Activated CD4-positive, alpha-beta memory T cell treated with anti-CD3 and anti-CD28 coated beads, Interleukin-2, amount 10 ng/mL, durations not matched to agents 7 days and 5 days (primary cell): ENCODE measurements at regions not wholly inside any gene's neighbourhood (a gene's known extent, or its start where the extent isn't known, plus 50 kb on each side); places are given as distances from the start of the nearest gene placed in this dataset.
"Not testable (repeated sequence)": the region's sequence is repeated elsewhere in the genome, so short reads cannot be mapped to it uniquely, and the experiment has no call there.

Experiments
- CTCF ChIA-PET: fragments of 350-600 bp; sonication (Branson Sonifier 250); formaldehyde crosslinking; loops from one replicate; lab custom pipeline; 2021; ENCODE audit warnings: antibody characterized with exemption, inconsistent platforms; lab: Charles Lee
- POLR2A ChIA-PET: fragments of 350-600 bp; sonication (Branson Sonifier 250); formaldehyde crosslinking; loops from one replicate; lab custom pipeline; 2021; ENCODE audit warnings: antibody characterized with exemption; lab: Charles Lee
- DNase-seq: peaks from one replicate; pipeline ENCODE4 v3.0.0-alpha.2; 2020
- H3K27ac Mint-ChIP-seq: one replicate; pipeline ENCODE4 v1.8.0; 2021; ENCODE audit warnings: mild to moderate bottlenecking, mixed read lengths
- H3K27me3 Mint-ChIP-seq: one replicate; pipeline ENCODE4 v1.8.0; 2021; ENCODE audit warnings: mixed read lengths
- H3K36me3 Mint-ChIP-seq: one replicate; pipeline ENCODE4 v1.8.0; 2021; ENCODE audit warnings: low read depth, mixed read lengths
- H3K4me1 Mint-ChIP-seq: one replicate; pipeline ENCODE4 v1.8.0; 2021; ENCODE audit warnings: mixed read lengths
- H3K4me3 Mint-ChIP-seq: one replicate; pipeline ENCODE4 v1.8.0; 2021; ENCODE audit warnings: mild to moderate bottlenecking, mixed read lengths
- H3K9me3 Mint-ChIP-seq: one replicate; pipeline ENCODE4 v1.8.0; 2021; ENCODE audit warnings: mixed read lengths

DNA sequence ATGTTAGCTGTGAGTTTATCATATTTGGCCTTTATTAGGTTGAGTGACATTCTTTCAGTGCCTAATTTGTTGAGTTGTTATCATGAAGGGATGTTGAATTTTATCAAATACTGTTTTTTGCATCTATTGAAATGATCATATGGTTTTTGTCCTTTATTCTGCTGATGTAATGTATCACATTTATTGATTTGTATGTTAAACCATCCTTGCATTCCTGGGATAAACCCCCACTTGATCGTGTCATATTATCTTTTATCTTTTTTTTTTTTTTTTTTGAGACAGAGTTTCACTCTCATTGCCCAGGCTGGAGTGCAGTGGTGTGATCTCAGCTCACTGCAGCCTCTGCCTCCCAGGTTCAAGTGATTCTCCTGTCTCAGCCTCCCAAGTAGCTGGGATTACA is 51.9 kb upstream of the MFGE8 start:
- H3K36me3 Mint-ChIP-seq, POLR2A ChIA-PET, H3K27me3 Mint-ChIP-seq, H3K4me3 Mint-ChIP-seq, DNase-seq, H3K4me1 Mint-ChIP-seq, H3K27ac Mint-ChIP-seq, CTCF ChIA-PET: not testable (repeated sequence)
- peaks cover 16% of the 10 kb centered on the region for H3K9me3 Mint-ChIP-seq

DNA sequence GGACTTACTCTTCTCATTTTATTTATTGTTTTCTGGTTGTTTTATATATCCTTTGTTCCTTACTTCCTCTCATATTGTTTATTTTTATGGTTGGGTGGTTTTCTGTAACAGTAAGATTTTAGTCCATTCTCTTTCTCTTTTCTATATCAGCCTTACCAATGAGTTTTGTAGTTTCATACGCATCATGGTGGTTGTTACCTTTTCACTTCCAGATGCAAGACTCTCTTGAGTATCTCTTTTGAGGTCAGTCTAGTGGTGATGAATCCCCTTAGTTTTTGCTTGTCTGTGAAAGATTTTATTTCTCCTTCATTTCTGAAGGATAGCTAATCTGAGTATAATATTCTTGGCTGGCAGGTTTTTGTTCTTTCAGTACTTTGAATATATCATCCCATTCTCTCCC is 57.1 kb upstream of the MFGE8 start:
- POLR2A ChIA-PET: no interaction called here
- Mint-ChIP-seq H3K36me3 (peaks cover 6% of the 10 kb centered on the region), H3K9me3 (peaks cover 19% of the 10 kb centered on the region), H3K4me1 (no peaks in the 10 kb centered on the region), H3K27me3 (peaks cover 4% of the 10 kb centered on the region), H3K27ac (no peak overlapping the region), H3K4me3 (no peak overlapping the region)
- no peak for DNase-seq
- CTCF ChIA-PET: no interaction called here

DNA sequence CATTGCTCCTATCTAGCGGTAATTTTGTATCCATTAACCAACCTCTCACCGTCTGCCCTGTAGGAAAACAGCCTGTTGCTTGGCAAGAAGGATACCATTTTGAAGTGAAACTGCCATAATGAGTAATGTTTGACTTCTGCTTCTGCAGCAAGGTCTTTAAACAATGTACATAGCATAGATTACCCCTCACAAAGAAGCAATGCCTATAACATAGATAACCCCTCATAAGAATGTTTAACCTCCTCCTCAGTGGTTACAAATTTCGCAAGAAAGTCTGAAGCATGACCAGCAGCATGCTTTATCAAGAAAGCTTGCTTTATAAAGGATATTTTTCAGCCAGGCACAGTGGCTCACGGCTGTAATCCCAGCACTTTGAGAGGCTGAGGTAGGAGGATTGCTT is 61.2 kb upstream of the MFGE8 start:
- peaks cover 9% of the 10 kb centered on the region for H3K9me3 Mint-ChIP-seq
- no peak for DNase-seq
- ChIA-PET CTCF (interaction anchor here (1.6 to 1.7 kb wide), 2 partner anchors 69 kb away, joined by 3 to 6 read pairs; no protein-coding TSS in a partner anchor), POLR2A (interaction anchor here (0.7 kb wide), 1 partner anchor 219 kb away, joined by 3 read pairs; no protein-coding TSS in a partner anchor)
- H3K27me3 Mint-ChIP-seq: peaks cover 17% of the 10 kb centered on the region
- no peak overlapping the region for H3K27ac Mint-ChIP-seq
- H3K36me3 Mint-ChIP-seq: no peaks in the 10 kb centered on the region
- H3K4me3 Mint-ChIP-seq: no peak overlapping the region
- H3K4me1 Mint-ChIP-seq: no peaks in the 10 kb centered on the region

DNA sequence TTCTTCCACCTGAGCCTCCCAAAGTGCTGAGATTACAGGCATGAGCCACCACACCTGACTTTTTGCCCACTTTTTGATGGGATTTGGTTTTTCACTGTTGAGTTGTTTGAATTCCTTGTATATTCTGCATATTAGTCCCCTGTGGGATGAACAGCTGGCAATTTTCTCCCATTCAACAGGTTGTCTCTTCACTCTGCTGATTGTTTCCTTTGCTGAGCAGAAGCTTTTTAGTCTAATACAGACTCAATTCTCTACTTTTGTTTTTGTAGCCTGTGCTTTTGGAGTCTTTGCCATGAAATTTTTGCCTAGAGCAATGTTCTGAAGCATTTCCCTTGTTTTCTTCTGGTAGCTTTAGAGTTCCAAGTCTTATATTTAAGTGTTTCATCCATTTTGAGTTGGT is 62.7 kb upstream of the MFGE8 start:
- H3K9me3 Mint-ChIP-seq: peaks cover 3% of the 10 kb centered on the region
- no peaks in the 10 kb centered on the region for H3K4me1 Mint-ChIP-seq
- no peaks in the 10 kb centered on the region for H3K36me3 Mint-ChIP-seq
- no peak overlapping the region for H3K4me3 Mint-ChIP-seq
- H3K27ac Mint-ChIP-seq: no peak overlapping the region
- peaks cover 13% of the 10 kb centered on the region for H3K27me3 Mint-ChIP-seq
- POLR2A ChIA-PET: no interaction called here
- no peak for DNase-seq
- CTCF ChIA-PET: interaction anchor here (0.6 to 1.6 kb wide), 3 partner anchors 64 to 400 kb away, joined by 3 to 4 read pairs (median 3); no protein-coding TSS in a partner anchor

DNA sequence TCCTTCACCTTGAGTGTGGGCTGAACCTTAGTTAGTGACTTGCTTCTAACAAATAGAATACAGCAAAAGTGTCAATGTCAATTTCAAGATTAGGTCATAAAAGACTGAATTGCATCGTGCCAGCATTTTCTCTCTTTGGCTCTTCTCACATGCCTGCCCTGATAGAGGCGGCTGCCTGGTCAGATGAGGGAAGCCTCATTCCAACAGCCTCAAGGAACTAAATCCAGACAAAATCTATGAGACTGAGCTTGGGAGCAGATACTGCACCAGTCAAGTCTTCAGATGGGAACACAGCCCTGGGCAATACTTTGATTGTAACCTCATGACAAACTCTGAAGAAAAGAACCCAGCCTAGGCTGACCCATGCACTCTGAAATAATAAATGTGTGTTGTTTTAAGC is 63.5 kb upstream of the MFGE8 start:
- no peak overlapping the region for H3K27ac Mint-ChIP-seq
- ChIA-PET POLR2A (no interaction called here), CTCF (no interaction called here)
- no peaks in the 10 kb centered on the region for H3K36me3 Mint-ChIP-seq
- no peaks in the 10 kb centered on the region for H3K4me1 Mint-ChIP-seq
- no peaks in the 10 kb centered on the region for H3K9me3 Mint-ChIP-seq
- DNase-seq: no peak
- no peak overlapping the region for H3K4me3 Mint-ChIP-seq
- H3K27me3 Mint-ChIP-seq: peaks cover 13% of the 10 kb centered on the region

DNA sequence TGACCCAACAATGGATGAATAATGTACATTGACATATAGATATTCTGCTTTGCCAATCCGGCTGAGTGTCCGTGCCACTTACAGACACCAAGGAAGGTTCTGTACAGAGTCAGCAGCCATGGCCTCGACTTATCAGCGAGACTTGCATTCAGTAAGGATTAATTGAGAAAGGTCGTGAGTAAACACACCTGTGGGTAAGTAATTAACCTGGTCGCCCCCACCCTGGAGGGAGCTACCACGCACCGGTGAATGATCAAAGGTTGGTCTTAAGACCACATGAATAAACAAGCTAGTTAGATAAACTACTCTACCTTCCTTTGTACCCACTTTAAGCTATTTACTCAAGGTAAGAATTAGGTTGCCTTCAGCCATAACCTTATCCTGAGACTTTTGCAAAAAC is 66.5 kb upstream of the MFGE8 start:
- DNase-seq: no peak
- Mint-ChIP-seq H3K4me3 (no peak overlapping the region), H3K9me3 (no peaks in the 10 kb centered on the region), H3K27me3 (peaks cover 13% of the 10 kb centered on the region), H3K4me1 (no peaks in the 10 kb centered on the region), H3K27ac (no peak overlapping the region), H3K36me3 (no peaks in the 10 kb centered on the region)
- ChIA-PET CTCF (interaction anchor here (1.1 kb wide), 1 partner anchor 82 kb away, joined by 3 read pairs; no protein-coding TSS in a partner anchor), POLR2A (no interaction called here)

DNA sequence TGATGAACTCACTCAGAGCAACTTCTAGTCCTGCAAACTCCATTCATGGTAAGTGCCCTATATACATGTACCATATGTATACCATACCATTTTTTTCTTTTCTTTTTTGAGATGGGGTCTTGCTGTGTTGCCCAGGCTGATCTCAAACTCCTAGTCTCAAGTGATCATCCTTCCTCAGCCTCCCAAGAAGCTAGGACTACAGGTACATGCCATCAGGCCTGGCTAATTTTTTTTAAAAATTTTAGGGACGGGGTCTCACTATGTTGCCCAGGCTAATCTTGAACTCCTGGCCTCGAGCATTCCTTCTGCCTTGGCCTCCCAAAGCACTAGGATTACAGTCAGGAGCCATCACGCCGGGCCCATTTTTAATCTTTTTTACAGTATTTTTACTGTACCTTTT is 67.3 kb upstream of the MFGE8 start:
- no peaks in the 10 kb centered on the region for H3K4me1 Mint-ChIP-seq
- CTCF ChIA-PET: interaction anchor here (0.6 kb wide), 1 partner anchor 14 kb away, joined by 3 read pairs; no protein-coding TSS in a partner anchor
- no peaks in the 10 kb centered on the region for H3K36me3 Mint-ChIP-seq

DNA sequence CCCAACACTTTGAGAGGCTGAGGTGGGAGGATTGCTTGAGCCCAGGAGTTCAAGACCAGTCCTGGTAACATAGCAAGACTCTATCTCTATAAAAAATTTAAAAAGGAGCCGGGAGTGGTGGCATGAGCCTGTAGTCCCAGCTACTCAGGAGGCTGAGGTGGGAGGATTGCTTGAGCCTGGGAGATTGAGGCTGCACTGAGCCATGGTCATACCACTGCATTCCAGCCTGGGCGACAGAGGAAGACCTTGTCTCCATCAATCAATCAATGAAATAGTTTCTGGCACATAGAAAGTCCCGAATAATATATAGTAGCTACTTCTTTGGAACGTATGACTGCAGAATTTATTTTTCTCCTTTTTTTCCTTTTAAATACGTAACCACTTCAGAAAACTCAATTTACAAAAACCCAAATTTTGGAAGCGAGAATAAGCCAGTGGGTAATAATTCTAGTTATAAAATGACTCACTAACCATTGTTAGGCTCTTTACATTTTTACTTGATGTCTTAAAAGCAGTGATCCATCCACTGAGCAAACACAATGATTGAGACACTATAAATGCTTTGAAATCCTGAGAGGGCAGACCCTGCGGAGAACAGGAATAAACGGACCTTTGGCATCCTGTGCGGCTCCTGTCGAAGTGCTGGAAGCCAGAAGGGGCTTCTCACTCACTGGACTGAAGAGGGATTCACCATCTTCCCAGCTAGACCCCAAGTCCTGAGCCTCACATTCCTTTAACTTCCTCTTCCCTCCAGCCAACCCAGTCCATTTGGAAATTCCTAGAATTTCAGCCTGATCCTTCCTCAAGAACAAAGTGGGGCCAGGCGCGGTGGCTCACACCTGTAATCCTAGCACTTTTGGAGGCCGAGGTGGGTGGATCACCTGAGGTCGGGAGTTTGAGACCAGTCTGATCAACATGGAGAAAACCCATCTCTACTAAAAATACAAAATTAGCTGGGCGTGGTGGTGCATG is 68.4 kb upstream of the MFGE8 start:
- no peak overlapping the region for H3K4me3 Mint-ChIP-seq
- H3K4me1 Mint-ChIP-seq: no peaks in the 10 kb centered on the region
- no peaks in the 10 kb centered on the region for H3K9me3 Mint-ChIP-seq
- ChIA-PET POLR2A (no interaction called here), CTCF (interaction anchor here (1.2 kb wide), 1 partner anchor 76 kb away, joined by 3 read pairs; no protein-coding TSS in a partner anchor)
- no peak for DNase-seq
- no peaks in the 10 kb centered on the region for H3K36me3 Mint-ChIP-seq
- H3K27ac Mint-ChIP-seq: no peak overlapping the region
- peaks cover 2% of the 10 kb centered on the region for H3K27me3 Mint-ChIP-seq

More for the DNA sequence above, 67.3 kb upstream of the MFGE8 start:
- Mint-ChIP-seq H3K9me3 (no peaks in the 10 kb centered on the region), H3K27me3 (peaks cover 11% of the 10 kb centered on the region), H3K27ac (no peak overlapping the region), H3K4me3 (no peak overlapping the region)
- DNase-seq: no peak
- POLR2A ChIA-PET: no interaction called here

DNA sequence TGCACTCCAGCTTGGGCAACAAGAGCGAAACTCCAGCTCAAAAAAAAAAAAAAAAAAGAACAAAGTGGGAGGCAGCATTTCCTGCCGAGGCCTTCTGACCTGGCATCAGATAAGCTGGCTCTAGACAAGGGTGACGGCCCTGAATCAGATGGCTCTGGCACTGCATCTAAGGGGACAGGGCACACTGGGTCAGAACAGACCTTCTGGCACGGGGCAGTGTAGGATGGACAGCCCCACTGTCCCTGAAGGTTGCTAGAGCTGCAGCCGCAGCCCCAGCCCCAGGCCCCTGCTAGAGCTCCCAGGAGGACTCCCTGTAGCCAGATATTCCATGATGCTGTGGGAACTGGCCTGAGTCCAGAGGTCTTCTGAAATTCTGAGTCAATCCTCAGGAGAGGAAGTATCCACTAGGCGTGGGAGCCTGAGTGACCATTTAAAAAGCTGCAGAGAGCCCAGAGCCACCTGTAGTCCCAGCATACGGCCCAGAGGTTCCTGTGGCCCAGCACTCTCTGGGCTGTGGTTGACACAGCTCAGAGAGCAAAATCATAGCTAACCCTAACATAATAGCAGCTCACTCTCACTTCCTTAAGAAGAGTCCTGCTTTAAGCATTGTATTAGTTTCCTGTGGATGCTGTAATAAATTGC is 69.2 kb upstream of the MFGE8 start:
- POLR2A ChIA-PET: no interaction called here

DNA sequence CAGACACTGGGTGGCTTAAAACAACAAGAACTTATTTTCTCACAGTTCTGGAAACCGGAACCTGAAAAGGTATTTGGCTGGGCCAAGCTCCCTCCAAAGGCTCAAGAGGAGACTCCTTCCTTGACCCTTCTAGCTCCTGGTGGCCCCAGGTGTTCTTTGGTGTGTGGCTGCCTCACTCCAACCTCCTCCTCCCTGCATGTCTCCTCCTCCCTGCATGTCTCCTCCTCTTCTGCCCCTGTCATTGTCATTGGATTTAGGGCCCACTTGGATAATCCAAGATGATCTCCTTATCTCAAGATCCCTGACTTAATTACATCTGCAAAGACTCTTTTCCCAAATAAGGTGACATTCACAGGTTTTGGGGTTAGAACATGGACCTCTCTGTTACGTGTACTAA is 69.8 kb upstream of the MFGE8 start:
- no peak overlapping the region for H3K27ac Mint-ChIP-seq
- H3K9me3 Mint-ChIP-seq: no peaks in the 10 kb centered on the region
- ChIA-PET POLR2A (no interaction called here), CTCF (interaction anchor here (0.8 kb wide), 1 partner anchor 78 kb away, joined by 3 read pairs; no protein-coding TSS in a partner anchor)
- DNase-seq: no peak
- H3K36me3 Mint-ChIP-seq: no peaks in the 10 kb centered on the region
- H3K4me3 Mint-ChIP-seq: no peak overlapping the region
- no peaks in the 10 kb centered on the region for H3K4me1 Mint-ChIP-seq
- no peaks in the 10 kb centered on the region for H3K27me3 Mint-ChIP-seq

More for the DNA sequence above, 69.2 kb upstream of the MFGE8 start:
- Mint-ChIP-seq H3K4me3 (no peak overlapping the region), H3K4me1 (no peaks in the 10 kb centered on the region), H3K27me3 (no peaks in the 10 kb centered on the region), H3K27ac (no peak overlapping the region), H3K9me3 (no peaks in the 10 kb centered on the region), H3K36me3 (no peaks in the 10 kb centered on the region)
- DNase-seq: no peak
- CTCF ChIA-PET: interaction anchor here (0.8 kb wide), 1 partner anchor 77 kb away, joined by 3 read pairs; no protein-coding TSS in a partner anchor

DNA sequence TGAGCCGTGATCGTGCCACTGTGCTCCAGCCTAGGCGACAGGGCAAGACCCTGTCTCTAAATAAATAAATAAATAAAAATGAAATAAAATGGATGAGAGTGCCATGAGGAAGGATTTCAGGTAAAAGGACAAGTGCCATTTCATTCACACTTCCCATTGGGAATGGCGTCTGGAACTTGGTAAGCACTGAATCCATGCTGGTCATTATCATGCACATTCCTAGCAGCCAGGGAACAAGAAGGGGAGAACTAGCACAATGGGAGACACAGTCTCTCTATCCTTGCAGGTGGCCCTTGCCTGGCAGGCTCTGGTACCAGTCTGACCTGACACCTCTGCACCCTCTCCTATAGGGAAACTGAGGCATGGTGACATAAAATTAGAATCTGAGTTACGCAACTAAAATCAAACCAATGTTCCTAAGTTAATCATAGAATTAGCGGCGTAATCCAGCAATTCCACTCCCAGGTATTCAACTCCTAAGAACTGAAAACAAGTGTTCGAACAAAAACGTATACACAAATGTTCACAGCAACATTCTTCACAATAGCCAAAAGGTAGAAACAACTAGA is 70.8 kb upstream of the MFGE8 start:
- peaks cover 4% of the 10 kb centered on the region for H3K27me3 Mint-ChIP-seq
- H3K27ac Mint-ChIP-seq: no peak overlapping the region
- CTCF ChIA-PET: no interaction called here
- DNase-seq: no peak
- no peaks in the 10 kb centered on the region for H3K4me1 Mint-ChIP-seq
- no peaks in the 10 kb centered on the region for H3K9me3 Mint-ChIP-seq
- POLR2A ChIA-PET: no interaction called here
- H3K4me3 Mint-ChIP-seq: no peak overlapping the region
- no peaks in the 10 kb centered on the region for H3K36me3 Mint-ChIP-seq

DNA sequence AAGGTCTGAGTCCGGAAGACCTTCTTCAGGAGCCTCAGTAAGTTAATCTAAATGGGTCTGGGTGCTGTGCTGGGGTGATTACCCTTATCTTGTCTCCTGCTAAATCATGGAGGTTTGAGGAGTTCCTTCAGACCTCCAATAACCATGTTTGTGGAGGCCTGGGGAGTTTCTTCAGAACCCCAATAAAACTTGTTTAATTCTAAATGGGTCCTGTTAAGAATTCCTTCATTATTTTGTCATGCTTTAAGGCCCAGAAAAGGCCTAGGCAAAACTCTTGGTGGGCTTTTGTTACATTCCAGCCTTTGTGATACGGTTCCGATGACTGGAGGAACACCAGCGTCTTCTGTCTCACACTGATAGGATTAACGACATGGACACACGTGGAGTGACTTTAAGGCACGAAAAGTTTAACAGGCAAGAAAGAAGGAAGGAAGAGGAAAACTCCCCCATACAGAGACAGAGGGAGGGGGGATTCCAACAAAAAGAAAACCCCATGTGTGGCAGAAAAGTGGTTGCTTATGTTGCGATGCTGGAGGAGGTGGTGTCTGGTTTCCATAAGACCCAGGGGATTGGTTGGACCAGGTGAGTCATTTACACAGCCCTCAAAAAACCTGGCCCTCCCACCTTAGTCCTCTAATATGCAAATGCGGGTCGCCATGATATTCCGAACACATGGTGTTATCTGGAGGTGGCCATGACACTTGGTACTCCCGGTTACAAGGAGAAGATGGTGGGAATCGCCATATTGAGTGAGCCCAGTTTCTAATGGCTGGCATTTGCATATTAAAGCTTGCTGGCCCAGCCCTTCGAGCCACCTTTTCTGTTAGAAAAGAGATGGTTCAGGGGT is 72.6 kb upstream of the MFGE8 start:
- Mint-ChIP-seq H3K4me1 (no peaks in the 10 kb centered on the region), H3K4me3 (no peak overlapping the region), H3K36me3 (no peaks in the 10 kb centered on the region), H3K27me3 (peaks cover 15% of the 10 kb centered on the region), H3K27ac (no peak overlapping the region), H3K9me3 (no peaks in the 10 kb centered on the region)
- POLR2A ChIA-PET: no interaction called here
- DNase-seq: no peak
- CTCF ChIA-PET: interaction anchor here (1.8 kb wide), 1 partner anchor 81 kb away, joined by 5 read pairs; no protein-coding TSS in a partner anchor
